ENCODE measurements at regions not wholly inside any gene's neighbourhood (a gene's known extent, or its start where the extent isn't known, plus 50 kb on each side); places are given as distances from the start of the nearest gene placed in this dataset.
"Not testable (repeated sequence)": the region's sequence is repeated elsewhere in the genome, so short reads cannot be mapped to it uniquely, and the experiment has no call there.

DNA sequence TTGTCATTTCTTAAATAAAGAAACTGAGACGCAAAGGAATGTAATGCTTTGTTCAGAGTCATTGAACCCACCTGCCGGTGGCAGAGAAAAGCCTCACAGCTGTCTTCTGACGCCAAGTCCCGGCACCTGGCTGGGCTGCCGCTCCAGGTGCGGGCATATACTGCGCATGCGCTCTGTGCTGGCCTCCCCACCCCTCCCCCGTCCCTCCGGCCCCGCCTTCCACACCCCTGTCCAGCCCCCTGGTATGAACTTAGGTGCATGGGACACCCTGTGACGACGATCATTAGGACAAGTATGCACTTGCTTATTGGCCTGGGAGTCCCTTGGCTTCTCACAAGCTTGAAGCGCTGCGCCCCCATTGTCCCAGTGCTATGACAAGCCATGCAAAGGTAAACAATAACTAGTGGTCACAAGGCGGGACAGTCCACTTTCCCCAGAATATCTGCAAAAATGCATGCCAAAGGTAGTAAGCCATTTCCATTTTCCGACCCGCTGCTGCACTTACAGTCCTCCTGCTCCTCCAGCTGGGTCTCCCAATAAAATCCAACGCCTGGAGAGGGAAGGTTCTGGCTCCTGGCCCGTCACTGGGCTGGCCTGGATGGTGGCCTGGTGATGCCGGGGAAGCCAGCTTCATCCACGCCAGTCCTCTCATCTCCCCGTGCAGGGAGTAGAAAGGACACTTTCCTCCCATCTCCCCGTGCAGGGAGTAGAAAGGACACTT lies 100.4 kb downstream of the PSMG1 start:
- DNase-seq (ENCODE audit: low spot score), result no peak

DNA sequence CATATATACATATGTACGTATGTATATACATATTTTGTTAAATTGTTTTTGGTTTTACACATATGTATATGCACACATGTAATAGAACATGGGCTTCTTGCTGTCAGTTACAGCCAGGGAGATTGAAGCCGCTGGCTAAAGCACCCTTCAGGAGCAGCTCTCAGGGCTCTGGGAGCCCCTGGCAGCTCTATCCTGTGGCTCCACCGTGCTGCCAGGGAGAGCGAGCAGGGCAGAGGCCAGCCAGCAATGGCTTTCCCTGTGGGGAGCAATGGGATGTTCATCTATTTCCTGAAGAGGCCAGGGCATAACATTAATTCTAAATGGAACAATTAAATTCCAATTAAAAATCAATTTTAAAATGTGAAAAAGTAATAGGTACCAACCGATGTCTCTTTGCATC lies 102.9 kb downstream of the PSMG1 start:
- DNase-seq (ENCODE audit: low spot score), result no peak

DNA sequence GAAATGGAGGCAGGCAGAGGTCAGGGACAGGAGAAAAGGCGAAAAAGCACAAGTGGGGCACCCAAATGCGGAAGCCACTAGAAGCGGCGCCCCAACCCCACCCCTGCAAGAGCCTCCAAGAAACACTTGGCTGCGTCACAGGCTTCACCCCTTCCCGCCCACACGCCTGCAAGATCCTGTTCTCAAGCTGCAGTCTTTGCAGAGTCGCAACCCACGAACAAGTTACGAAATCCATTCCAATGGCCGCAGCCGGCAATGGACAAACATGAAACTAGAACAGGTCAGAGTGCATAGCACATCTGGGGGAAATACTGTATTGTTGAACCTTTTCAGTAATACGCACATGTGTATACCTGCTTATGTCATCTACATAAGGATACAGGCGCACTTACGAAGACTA lies 103.6 kb downstream of the PSMG1 start:
- no peak for DNase-seq (ENCODE audit: low spot score)

DNA sequence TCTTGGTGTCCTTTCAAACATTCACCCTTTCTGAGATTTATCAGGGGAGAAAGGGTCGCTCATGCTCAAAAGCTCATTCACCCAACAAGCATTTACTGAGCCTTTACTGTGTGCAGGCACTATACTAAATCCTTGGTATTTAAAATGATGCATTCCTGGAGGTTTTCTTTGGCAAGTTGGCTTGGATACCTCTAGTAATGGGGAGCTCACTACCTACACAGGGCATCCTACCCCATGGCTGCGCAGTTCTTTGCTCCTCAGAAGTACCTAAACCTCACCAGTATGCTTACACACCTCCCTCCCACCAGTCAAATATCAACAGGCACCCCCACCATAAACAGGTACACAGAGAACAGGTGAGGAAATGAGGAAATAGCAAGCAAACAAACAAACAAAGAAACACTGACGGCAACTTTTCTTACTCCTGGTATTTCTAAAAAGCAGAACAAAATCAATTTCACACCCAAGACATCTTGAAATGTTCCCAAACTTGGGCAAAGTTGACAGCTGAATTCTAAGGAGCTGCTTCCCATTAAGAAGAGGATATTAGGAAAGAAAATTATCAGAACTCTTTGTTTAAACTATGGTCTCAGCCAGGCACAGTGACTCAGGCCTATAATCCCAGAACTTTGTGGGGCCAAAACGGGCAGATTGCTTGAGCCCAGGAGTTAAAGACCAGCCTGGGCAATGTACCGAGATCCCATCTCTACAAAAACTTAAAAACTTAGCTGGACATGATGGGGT lies 104.8 kb downstream of the PSMG1 start:
- no peak for DNase-seq (ENCODE audit: low spot score)

DNA sequence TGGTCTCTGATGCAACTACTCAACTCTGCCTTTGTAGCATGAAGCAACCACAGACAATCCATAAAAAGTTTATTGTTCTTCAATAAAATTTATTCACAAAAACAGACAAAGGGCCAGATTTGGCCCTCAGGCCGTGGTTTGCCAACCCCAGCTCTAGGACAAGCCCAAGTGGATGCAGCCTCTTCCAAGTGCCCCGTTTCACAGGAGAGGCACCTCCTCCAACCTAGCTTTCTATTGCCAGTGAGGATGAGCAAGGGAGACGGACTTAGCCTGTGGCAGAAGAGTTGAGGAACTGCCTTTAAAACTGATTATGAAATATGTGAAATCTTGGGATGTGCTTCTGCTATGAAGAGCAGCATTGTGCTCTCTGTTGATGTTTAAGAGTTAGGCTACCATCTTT lies 105.4 kb downstream of the PSMG1 start:
- DNase-seq (ENCODE audit: low spot score), result no peak

DNA sequence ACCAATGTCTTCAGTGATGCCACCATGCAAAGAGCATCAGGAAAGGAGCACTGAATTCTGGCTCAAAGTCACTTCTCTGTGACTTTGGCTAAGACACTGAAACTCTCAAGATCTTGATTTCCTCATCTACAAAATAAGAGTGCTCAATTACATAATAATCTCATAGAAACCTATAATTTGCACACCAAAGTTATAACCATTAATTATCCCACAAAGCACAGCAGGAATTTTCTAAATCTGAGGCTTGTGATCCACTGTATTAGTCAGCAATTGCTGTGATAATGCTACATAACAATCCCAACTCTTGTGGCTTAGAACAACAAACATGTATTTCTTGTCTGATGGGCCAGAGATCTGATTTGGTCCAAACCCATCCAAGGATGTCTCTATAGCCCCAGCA lies 108.7 kb downstream of the PSMG1 start:
- no peak for DNase-seq (ENCODE audit: low spot score)

DNA sequence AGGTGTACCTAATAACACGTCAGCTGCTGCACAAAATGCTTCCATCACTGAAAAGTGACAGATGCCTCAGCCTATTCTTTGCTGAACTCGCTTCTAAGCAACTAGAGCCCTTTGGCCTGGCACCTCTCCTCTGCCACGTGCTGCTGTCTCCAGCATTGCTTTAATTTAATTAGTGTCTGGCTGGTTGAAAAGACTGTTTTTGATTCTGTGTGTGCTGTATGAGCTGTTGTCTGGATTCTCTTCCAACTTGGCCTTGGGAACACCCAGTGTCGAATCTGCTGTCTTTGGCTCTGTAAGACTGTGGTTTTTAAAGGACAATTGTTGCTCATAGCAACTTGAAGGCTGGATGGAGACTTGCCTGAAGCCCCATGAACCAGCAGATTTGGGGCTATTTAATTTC lies 109.5 kb downstream of the PSMG1 start:
- DNase-seq (ENCODE audit: low spot score), result no peak

DNA sequence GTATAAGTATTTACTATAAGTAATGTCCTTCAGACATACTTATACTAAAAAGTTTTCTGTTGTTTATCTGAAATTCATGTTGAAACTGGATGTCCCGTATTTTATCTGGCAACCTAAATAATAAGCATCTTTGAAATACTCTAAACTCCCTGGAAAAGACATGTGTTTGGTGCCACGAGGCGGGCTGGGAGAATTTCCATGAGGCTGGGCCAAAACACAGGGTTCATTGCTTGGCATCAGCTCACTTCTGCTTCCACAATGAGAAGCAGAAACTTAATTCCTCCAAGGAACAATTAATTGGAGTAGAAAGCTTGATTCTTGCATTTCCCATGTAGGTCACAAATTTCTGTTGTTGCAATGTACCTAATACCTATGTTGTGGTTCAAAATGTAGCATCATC lies 110.2 kb downstream of the PSMG1 start:
- no peak for DNase-seq (ENCODE audit: low spot score)

DNA sequence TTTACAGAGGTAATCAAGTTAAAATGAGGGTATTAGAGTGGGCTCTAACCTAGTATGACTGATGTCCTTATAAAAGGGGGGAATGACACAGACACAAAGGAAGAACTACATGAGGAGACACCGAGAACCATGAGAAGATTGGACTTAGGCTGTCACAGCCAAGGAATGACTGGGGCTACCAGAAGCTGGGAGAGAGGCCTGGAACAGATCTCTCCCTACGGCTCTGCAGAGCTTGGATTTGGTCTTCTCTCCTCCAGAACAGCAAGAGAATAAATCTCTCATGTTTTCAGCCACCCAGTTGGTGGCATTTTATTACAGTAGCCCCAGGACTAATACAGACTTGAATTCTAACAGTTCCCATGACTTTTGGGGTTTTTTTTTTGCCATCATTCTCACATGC lies 110.8 kb downstream of the PSMG1 start:
- DNase-seq (ENCODE audit: low spot score), result no peak

DNA sequence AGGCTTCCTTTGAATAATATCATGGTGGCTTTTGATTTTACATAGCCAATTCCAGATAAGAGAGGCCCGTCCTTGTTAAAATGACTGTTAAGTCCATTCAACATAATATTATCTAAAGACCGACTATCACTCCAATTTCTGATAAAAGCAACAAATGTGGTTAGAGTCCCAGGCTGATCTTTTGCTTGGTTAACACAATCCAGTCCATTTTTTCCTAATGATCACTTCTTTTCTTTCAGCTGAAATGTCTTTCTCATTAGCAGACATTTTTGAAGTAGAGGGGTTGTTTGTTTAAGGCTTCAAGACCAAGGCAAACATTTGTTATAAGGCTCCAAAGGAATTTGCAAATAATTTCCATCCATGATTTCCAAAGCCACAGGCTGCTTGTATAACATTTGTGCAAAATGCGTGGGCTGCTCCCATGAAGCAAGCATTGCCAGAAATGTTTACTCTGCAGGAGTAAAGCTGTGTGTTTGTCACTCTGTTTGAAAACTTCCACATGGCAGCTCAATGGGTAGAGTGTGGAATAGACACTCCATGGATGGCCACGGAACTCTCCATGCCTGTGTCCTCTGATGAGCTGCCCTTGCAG lies 111.5 kb downstream of the PSMG1 start:
- no peak for DNase-seq (ENCODE audit: low spot score)

DNA sequence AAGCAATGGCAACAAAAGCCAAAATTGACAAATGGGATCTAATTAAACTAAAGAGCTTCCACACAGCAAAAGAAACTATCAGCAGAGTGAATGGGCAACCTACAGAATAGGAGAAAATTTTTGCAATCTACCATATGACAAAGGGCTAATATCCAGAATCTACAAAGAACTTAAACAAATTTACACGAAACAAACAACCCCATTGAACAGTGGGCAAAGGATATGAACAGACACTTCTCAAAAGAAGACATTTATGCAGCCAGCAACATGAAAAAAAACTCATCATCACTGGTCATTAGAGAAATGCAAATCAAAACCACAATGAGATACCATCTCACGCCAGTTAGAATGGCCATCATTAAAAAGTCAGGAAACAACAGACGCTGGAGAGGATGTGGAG lies 113.4 kb downstream of the PSMG1 start:
- not testable (repeated sequence) for DNase-seq (ENCODE audit: low spot score)

DNA sequence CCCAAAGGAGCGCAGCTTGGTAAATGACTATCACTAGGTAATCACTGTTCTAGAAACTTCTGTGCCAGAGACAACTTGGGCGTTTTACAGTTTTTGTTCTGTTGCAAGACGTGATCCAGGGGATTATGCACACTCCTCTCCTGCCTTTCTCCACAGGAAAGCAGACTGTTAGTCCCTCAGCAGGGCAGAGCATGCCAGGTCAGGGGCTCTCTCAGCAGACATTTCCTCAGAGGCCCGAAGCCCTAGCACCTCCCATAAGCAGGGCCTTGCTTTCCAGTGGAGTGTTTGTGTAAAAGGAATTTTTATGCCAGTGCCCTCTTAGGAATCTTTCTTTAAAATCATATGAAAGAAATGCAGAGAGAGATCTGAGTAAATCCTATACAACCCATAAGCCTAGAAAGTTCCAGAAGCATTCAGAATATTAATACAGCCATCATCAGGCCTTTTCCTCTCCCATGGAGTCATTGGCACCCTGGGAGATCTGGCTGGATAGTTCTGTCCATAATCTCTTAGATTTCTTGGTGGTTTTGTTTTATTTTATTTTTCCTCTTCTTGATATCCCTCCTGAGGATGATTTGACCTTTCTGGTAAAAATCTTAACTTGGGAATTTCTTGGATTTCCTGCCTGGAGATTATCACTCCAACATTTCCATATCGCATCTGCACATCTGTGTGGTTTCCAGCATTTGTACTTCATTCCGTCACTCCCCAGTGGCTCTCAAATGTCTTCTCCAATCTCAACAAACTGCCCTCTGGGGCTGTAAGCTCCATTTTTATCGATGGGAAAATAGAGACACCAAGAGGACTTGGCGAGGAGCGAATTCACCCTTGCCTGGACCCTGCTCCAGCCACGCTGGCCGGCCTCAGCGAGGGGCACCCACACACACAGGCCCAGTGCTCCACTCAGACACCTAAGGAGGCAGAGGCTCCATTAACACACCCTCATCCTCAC lies 116.1 kb downstream of the PSMG1 start:
- no peak for DNase-seq (ENCODE audit: low spot score)

DNA sequence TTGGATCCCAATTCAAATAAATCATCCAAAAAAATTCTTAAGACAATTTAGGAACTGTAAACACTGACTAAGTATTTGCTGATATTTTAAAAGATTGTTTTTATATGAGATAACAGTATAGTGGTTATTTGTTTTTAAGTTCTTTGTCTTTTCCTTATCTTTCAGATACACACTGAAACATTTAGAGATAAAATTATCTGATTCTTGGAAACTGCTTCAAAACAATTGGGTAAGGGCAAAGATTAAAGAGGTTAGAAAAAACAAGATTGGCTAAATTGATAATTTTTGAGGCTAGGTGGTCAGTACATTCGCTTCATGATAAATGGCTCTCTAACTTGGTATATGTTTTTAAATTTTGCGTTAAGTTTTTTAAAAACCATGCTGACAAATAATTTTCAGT lies 117.3 kb downstream of the PSMG1 start:
- DNase-seq (ENCODE audit: low spot score), result no peak

DNA sequence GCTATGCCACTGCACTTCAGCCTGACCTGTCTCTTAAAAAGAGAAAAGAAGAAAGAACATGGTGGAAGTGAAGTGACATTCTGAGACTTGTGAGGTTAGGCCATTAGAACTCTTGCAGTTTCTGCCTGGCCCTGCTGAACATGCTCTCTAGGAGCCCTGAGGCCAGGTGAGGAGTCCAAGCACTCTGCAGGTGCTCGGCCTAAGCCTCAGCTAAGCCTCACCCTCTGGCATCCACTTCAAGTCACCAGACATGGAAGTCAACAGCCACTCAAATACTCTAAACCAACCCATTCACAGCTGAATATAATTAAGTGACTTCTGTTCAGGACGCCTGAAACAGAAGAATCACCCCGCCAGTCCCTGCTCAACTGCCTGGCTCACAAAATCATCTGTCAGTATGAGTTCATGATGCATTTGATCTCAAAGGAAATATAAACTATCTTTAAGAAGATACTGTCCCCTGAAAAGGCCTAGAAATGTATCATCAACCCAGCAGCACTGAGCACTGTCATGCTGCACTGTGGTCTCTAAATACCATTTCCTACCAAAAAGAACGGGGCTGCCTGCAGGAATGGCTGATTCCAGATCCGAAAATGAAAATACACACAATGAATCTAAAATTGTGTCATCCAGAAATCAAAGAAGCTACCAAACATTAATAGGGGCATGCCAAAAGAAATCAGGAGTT lies 118.8 kb downstream of the PSMG1 start:
- no peak for DNase-seq (ENCODE audit: low spot score)

DNA sequence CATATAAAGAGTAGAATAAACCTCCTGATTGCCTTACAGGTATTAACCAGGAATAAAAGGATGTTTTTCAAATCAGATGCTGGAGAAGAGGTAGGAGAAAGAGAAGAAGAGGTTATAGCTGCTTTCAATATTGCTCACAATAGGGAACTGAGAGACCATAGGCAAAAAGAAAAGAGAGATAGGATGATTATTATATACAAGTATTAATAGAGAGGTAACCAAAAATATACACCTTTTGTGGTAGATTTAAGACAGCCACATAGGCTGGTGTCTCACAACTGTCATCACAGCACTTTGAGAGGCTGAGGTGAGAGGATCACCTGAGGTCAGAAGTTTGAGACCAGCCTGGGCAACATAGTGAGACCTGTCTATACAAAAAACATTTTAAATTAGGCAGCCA lies 119.7 kb downstream of the PSMG1 start:
- DNase-seq (ENCODE audit: low spot score), result no peak

DNA sequence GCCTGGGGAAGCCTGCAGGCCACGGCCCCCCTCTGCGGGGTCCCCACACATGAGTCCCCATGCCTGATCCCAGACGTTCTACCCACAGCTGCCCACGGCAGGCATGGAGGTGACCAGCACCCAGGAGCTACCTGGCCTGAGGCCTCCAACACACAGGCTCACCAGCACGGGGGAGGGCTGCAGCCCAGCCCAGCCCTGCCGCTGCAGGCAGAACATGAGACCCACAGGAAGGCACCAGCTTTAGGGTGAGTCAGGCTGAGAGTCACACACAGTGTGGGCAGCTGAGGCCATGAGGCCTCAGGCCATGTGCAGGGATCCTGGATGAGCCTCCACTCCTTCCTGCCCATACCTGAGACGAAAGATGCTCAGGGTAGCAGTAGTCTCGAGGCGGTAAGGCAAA lies 121.1 kb downstream of the PSMG1 start:
- DNase-seq (ENCODE audit: low spot score), result no peak

DNA sequence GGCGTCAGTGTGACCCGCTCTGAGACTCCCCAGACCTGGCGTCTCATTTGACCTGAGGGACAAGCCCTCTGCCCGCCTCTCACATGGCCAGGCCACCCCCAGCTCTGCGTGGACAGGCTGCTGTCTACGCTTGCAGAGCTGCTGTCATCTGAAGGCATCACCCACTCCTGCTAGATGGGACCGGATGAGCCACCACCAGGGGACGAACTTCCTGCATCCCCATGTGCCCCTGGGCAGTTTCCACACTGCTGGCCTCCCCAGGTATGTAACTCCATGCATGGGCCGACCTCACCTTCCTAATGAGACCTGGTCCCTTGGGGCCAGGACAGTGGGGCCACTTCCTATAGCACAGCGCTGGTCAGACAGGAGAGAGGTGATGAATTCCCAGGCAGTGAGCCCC lies 121.5 kb downstream of the PSMG1 start:
- no peak for DNase-seq (ENCODE audit: low spot score)

DNA sequence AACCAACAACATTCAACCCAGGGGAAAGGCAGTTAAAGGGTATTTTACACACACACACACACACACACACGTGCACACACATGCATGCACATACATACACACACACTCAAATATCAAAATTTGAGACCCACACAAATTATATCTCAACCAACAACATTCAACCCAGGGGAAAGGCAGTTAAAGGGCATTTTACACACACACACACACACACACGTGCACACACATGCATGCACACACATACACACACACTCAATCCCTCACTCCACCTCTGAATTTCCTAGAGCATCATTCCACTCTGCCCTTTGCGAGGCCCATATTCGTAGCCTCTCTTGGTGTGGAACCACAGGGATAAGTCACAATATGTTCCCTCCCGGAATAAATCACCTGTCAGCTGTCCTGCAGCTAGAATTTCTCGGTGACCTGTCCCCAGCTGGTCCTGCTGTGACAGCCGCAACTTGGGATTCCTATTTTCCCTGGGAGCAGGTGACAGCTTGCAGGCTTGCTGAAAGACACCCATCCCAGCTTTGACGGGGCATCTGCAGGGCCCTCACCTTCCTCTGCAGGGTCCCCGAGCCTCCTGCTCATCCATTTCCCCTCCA lies 122.7 kb downstream of the PSMG1 start:
- no peak for DNase-seq (ENCODE audit: low spot score)

DNA sequence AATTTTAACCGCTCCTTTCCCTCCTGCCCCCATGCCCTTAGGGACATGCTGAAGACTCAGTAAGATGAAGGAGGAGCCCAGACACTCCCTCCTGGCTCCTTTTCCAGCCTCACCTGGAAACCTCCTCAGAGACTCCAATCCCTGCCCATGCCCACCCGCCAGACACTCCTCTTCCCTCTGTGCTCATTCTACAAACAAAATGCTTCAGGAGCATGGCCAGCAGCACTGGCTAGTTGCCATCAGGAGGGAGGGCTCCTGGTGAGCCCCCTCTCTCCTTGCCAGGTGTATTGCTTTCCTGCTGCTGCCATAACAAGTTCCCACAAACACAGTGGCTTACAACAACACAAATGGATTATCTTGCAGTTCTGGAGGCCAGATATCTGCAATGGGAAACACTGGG lies 126.1 kb downstream of the PSMG1 start:
- no peak for DNase-seq (ENCODE audit: low spot score)

DNA sequence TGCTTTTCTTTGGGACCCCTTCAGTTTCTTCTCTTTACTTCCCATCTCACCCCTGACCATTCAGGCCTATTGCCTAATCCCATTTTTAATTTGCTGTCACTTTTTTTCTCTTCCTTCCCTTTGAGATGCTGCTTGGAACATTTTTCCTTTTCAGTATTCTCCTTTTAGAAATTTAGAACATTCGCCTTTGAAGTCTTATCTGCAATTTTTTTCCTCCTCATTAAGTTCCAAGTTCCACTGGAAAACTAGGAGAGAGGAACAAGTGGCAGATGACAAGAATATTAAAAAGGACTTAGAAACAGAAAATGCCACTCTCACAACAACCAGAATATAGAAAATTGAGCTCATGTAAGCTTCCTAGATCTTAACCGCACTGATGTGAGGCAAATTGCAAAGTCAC lies 126.6 kb downstream of the PSMG1 start:
- DNase-seq (ENCODE audit: low spot score), result no peak

DNA sequence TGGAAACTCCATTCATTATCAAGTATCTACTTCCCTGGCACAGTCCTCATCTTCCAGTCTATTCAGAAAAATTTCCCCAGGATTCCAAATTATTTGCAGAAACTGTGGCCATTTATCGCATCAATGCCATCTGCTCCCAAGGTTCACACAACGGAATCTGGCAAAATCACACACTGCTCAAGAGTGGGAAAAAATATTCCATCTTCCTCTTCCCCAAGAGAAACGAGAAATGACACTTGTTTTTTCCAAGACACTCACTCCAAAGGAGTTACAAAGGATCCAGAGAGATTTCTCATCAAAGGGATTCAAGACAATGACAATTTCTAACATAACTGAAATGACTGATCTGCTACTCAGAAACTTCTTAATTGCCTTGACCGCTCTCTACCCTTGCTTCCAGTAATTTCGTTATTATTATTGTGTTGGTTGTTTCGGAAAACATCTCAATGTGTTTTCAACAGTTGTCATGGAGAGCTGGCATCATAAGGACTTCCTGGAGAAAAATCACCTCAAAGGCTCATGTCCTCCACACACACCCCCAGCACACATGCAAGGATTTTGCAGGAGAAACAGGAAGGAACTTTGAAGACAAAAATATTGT lies 128.0 kb downstream of the PSMG1 start:
- no peak for DNase-seq (ENCODE audit: low spot score)
